GM21360 (cell line): ENCODE measurements at regions not wholly inside any gene's neighbourhood (a gene's known extent, or its start where the extent isn't known, plus 50 kb on each side); places are given as distances from the start of the nearest gene placed in this dataset.
"Not testable (repeated sequence)": the region's sequence is repeated elsewhere in the genome, so short reads cannot be mapped to it uniquely, and the experiment has no call there.

ENCODE experiments used
- ATAC-seq: cut with Tn5 transposase; IDR thresholded peaks from one replicate; pipeline ENCODE4 v1.9.1; 2021; ENCODE audit warnings: mild to moderate bottlenecking, moderate library complexity; ENCODE audit not compliant: unreplicated experiment

DNA sequence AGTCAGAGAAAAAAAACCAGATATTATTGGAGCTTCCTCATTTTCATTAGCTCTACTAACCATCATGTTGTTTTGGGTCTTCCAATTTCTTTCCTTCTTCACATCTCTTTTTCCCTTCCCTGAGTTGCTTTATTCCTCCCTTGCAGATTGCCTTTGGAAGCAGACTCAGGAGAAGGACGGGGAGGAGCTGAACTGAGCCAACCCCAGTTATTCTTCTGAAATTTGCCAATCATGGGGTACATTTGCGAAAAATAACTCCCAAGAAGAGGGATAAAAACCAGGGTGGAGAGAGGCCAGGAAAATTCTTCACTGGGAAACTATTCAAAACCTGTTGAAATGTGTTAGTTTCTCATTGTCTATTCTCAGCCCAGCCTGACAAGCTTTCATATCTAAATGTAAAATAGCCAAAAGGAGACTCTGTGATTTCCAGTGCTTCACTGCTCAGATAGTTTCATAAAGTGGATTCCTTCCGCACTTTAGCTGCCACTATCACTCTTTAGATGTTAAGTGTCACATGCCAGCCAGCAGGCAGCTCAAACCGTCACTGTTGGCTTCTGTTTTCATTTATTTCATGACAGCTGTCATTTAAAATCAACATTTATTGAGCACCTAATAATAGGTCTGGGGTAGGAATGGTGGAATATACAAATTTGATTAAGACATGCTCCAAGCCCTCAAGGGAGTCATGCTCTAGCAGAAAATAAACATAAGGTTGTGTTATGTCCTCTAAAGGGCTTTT, 204.5 kb downstream of the SREK1 start:
- ATAC-seq, result no peak

DNA sequence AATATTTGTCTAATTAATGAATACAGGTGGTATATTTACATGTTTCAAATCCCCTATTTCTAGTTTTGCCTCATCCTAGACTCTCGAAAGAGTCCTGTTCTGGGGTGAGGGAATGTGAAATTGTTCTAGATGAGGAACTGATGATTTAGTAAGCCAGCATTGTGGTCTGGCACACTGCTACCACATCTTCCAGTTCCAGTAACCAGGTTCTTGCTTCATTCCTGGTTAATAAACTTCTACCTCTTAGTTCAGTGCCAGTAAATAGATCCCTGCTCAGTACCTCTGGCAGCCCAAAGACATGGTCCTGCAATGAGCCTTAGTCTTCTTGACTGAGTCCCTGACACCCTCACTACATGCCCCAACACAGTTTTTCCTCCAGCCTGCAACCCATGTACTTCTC, 207.7 kb downstream of the SREK1 start:
- no peak for ATAC-seq

DNA sequence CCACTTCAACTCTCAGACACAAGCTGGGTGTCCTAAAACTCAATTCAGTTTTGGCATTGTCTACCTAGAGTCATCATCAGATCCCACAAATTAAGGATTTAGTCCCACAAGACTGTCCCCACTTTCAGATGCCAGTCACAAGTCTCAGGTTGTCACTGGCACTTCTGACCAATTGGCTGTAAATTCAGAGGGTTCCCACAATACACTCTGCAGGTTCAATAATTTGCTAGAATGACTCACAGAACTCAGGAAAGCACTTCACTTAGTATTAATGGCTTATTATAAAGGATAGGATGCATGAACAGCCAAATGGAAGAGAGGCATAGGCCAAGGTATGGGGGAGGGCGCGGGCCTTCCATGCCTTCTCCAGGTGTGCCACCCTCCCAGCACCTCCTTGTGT, 209.1 kb downstream of the SREK1 start:
- no peak for ATAC-seq

DNA sequence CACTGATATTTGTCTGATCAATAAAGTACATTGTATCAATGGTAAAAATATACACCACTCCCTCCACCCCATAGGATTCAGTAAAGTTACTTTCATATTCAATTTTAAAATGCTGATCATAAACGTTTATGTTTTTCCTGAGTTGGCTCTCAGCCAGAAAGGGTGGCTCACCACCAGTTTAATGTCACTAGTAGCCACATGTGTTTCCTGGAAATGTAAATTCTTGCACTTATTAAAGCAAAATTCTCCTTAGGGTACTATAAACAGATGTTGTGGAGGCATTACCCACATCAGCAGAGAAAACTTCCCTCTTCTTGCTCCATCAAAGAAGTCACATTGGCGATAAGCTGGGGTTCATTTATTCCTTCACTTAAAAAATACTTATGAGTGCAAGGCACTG, 210.3 kb downstream of the SREK1 start:
- ATAC-seq, result no peak

DNA sequence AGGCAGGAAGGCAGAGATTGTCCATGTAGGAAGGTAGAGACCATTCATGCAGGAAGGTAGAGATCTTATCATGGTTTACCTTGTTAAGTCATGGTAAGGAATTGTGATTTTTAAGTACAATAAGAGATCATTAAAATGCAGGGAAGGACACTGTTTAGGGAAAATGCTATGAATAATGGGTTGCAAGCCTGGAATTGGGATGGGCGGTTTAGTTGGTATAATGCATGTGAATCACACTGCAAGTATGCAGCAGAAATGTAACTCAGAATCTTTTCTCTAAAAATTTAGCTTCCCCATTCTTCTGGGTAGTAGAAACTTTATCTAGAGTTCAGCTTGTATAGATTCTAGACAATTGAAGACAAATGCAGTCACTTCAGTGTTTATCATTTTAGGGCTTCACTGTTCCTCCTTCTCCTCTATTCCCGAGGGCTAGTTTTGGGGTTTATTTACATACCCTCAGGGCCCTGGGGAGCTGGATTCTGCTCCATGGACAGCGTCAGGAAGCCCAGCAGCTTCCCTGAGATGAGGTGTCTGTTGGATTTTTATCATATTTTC, 212.0 kb downstream of the SREK1 start:
- ATAC-seq, result no peak

DNA sequence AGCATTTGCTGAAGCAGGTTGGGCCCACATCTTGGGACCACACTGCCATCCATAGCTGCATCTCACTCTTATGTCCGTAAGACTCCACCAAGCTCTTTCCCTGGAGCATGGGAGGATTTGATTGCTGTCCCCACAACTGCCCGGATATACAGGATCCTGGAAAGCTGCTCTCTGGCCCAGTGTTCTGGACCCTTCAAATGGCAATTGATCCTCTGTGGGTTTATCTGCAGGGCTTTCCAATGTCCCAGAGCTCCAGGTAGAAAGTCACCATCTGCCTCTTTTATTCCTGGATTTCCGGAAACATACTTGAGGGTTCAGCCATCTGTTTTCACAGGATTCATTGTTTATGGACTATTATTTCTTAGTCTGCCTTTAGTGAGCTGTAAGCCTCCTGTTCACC, 214.6 kb downstream of the SREK1 start:
- no peak for ATAC-seq

DNA sequence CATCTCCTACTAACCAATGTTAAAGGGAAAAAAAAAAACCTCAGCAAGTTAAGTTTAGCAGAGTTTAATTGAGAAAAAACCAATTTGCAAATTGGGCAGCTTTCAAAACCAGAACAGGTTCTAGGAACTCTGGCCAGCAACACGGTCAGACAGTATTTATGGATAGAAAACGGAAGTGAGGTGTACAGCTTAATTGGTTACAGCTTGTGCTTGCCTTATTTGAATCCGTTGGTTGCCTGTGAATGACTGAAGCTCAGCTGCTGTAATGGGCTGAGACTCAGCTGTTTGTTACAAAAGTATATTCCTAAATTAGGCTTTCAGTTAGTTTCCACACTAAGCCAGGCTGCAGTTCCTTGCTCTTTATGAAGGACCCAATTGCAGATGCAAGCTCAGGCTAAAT, 217.0 kb downstream of the SREK1 start:
- ATAC-seq, result no peak

DNA sequence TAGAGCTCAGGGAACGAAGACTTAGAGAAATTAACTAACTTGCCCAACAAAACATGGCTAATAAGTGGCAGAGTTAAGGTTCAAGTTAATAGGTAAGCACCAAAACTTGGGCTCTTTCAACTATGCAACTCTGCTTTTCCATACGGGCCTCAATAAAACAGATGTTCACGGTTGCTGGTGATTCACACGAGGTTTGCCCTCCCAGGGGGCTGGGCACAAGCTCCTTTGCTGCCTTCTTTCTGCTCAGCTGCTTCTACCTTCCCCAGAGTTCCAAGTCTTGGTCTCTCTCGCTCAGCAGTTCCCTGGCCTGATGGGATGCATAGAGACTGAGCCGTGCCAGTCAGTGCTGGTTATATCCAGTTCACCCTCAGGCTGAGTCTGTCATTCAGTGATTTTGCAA, 217.9 kb downstream of the SREK1 start:
- no peak for ATAC-seq

DNA sequence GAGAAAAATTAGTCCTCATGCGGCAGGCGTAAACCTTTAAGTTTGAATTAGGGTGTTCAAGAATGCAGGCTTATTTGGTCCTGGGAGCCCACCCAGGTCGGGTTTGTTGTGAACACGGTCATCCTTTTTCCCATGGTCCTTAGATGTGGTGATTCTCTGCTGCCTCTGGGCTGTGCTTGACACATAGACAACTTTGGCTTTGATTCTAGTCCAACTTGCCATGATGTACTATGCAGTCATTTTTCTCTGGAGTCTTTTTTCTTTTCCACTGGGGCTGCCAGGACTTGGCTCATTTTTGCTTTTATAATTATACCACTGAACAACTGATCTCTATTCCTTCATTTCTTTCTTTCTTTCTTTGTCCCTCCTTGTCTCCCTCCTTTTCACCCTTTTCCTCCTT, 218.6 kb downstream of the SREK1 start:
- no peak for ATAC-seq

DNA sequence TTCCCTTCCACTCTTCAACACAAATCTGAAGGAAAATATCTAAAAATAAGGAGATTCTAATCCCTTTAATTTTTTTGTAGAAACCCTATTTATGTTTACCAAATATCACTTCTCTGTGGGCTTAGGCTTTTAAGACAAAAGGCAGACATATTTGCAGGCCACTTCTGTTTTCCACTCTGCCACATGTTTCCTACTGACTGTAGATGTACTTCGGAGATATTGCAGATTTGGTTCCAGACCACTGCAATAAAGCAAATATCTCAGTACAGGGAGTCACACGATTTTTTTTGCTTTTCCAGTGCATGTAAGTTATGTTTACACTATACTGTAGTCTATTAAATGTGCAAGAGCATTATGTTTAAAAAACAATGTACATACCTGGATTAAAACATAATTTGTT, 219.0 kb downstream of the SREK1 start:
- no peak for ATAC-seq

DNA sequence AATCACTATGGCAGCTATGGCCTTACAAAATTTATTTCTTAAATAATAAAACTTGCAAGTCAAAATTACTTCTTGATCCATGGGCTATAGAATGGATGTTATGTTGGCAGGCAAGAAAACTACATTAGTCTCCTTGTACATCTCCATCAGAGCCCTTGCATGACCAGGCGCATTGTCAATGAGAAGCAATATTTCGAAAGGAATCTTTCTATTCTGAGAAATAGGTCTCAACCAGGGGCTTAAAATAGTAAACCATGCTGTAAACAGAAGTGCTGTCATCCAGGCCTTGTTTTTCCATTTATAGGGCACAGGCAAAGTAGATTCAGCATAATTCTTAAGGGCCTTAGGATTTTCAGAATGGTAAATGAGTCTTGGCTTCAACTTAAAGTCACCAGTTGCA, 220.1 kb downstream of the SREK1 start:
- no peak for ATAC-seq

DNA sequence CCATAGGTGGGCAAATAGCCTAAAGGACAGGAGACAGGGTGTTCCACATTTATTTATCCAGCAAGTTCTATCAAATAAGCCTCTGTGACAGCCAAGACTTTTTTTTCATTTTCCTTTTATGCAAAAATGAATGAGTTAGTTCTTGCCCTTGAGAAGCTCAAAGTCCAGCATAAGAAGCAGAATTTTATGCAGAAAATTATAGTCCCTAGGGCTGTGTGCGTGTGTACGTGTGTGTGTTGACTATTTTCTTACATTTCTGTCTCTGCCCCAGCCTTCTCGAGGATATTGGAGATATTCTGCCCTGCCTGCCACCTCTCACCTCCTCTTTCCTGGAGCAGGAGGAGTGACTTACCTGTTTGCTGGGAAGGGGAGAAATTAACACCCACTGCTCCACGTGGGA, 221.9 kb downstream of the SREK1 start:
- ATAC-seq, result no peak

DNA sequence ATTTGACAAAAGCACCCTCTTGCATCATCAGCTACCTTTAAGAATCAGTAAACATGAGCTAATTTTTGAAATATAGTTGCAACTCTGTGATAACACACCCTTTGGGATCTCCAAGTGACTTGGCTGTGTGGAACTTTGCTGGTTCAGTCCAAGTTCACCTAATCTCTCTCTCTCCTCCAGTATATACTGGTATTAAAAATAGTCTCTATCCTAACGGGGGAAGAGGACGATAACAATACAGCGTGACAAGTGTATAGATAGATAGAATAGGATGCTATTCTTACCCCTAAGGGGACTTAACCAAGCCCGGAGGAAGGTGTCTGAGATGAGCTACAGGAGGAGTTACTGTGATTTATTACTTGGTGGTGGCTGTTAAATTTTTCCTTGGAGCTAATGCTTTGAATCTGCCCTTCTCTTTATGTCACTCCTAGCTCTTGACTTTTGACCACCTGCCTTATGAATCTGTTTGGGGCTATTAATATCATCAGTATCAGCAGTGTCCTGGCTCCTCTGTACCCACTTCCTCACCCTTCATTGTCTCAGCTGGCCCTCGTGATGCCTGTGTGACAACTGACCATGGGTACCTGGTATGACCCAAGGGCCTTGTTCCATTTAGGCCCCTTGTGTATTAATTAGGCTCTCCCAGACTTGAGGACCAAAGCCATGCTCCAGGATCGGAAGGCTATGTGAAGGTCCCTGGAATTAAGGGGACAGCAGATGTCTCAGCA, 223.9 kb downstream of the SREK1 start:
- no peak for ATAC-seq

DNA sequence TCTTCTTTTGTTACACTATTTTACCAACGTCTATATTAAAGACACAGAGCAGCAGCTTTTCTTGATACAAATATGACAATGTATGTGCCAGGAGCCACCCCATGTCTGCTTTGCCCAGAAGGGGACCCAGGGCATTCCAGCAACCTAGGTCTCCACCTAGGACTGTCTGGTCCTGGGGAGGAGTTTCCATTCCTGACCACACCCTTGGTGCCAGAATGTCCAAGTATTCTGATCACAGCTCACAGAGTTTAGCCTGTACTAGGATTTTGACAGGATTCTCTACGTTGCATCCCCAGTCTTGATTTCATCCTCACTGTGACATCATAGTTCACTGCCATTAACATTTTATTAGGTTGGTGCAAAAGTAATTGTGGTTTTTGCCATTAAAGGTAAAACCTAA, 224.7 kb downstream of the SREK1 start:
- no peak for ATAC-seq

DNA sequence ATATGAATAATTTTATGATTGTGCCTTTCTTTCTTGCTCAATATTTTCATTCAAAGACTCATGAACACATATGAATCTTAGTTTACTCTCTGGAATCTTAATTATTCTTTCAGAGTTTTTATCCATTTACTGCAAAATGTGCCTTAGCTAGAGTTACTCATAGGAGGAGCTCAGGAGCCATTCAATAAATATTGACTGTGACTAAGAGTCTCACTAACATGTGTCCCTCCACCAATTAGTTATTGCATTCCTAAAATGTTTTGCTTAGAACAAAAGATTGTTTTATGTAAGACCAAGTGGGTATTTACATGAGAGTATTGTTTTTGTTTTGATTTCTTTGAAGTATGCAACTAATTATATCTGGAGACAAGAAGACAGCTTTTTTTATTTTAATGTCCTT, 218.4 kb upstream of the MAST4 start:
- ATAC-seq, result no peak

DNA sequence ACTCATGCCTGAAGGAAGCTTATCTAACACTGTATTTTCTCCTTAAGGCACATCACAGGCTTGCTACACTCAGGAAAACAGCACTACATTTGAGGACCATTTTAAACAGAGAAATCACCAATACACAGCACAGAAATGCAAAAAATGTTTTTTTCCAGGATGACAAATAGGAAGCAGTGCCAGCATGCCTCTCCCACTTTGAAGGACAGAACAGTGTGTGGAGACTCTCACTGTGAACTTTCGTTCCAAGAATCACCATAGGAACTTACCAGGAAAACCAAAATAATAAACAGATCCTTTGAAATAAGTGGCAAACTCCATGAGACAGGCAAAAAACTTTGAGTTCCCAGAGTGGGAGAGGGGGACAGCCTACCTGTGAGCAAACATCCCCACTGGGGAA, 217.8 kb upstream of the MAST4 start:
- ATAC-seq, result no peak

DNA sequence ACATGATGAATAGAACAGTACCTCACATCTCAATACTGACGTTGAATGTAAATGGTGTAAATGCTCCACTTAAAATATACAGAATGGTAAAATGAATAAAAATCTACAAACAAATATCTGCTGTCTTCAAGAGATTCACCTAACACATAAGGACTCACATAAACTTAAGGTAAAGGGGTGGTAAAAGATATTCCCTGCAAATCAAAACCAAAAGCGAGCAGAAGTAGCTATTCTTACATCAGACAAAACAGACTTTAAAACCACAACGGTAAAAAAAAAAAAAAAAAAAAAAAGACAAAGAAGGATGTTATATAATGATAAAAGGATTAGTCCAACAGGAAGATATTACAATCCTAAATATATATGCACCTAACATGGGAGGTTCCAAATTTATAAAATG, 214.0 kb upstream of the MAST4 start:
- no peak for ATAC-seq

DNA sequence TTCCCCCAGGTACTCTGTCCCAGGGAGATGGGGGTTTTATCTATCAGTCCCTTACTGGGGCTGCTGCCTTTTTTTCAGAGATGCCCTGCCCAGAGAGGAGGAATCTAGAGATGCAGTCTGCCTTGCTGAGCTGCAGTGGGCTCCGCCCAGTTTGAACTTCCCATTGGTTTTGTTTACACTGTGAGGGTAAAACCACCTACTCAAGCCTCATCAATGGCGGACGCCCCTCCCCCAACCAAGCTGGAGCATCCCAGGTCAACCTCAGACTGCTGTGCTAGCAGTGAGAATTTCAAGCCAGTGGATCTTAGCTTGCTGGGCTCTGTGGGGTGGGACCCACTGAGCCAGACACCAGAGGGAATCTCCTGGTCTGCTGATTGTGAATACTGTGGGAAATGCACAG, 191.0 kb upstream of the MAST4 start:
- ATAC-seq, result not testable (repeated sequence)

DNA sequence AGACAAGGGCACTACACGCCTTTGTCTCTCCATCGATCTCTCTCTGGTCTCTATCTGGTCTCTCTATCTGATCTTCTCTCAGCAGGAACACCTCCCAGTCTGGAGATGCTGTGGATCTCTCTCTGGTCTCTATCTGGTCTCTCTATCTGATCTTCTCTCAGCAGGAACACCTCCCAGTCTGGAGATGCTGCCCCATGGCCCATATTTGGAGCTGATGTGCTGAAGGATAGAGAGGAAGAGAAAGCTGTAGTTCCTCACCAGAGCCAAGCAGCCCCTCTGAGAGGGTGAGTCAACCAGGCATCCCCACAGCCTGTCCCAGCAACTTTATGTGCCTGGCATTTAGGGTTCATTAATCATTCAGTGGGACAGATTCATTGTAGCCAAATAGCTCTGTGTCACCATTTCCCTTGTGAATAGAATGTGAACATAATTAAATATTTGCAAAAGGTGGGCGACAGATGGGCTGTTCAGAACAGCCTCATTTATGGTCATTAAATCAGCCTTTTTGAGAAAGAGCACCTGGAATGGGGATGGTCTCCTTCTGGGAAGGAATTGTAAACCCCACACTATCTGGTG, 189.3 kb upstream of the MAST4 start:
- ATAC-seq, result no peak

DNA sequence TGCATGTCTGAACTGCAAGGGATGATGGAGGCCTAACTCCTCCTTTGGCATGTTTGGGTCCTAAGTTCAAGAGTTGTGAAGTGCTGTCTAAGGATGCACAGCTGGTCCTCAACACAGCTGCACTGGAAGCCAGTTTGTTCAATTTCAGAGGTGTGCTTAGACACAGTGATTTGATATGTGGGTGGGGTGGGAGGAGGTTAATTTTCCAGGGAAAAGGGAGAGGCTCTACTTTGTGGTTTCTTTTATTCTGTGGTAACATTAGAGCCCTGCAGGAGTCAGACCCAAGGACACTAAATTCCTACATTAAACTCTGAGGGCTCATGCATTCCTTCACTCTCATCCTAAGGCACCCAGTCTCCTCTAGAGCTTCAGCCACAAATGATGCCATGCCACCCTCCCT, 188.4 kb upstream of the MAST4 start:
- no peak for ATAC-seq

DNA sequence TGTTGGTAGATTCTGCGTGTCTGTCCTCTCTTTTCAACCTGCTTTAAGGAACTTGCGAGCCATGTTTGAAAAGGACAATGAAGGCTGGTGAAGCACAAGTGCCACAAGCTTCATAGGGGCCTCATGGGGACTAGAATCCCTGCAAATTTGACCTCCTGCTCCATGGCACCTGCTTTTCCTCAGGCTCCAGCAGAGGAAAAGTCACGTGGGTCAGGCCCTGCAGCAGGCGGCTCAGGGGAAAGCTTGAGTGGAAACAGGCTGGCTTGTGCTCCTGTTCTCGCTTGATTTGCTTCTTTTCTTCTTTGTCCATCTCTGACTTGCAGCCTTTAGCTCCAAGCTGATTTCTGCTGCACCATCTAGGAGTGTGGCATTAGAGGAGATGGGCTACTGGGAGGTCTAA, 187.6 kb upstream of the MAST4 start:
- ATAC-seq, result no peak

DNA sequence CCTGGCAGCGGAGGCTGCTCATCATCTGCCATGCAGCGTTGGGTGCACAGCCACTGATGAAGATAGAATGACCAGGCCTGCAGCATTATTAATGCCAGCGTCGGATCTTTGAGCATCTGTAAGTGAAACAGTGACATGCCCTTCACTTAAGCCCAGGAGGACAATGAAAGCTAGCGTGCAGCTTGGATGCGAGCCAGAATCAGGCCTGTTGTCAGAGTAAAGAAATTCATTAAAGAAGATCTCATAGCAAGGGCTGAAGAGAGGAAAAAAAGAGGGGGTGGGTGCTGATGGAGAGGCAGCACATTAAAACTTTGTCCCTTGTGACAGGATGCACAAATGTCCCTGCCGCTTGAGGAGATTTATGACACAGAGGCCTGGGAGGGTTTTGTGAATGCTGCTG, 186.1 kb upstream of the MAST4 start:
- ATAC-seq, result no peak
